ENCODE measurements at regions not wholly inside any gene's neighbourhood (a gene's known extent, or its start where the extent isn't known, plus 50 kb on each side); places are given as distances from the start of the nearest gene placed in this dataset.
"Not testable (repeated sequence)": the region's sequence is repeated elsewhere in the genome, so short reads cannot be mapped to it uniquely, and the experiment has no call there.

- intact Hi-C loops (cut with DNase I; ENCODE audit: low total_unique reads), result no loop called here
- WGBS, 2 donors, result 15 to 19% methylated on average over 1 of the region's 1 CpG
Measured at GRCh38 chr1:103283371-103283770, 175.0 kb upstream of the COL11A1 start.

GRCh38 chr1:103275725-103276124 is 167.4 kb upstream of the COL11A1 start:
- DNase-seq (ENCODE audit: low spot score in 2 of 2), result no peak
- no peak overlapping the region for H3K4me3 ChIP-seq (ENCODE audit: low read depth, poor library complexity, severe bottlenecking)
- TF ChIP-seq POLR2A (IDR thresholded peaks at IDR 0.05), result no peak
- TF ChIP-seq CTCF (IDR thresholded peaks at IDR 0.05), result no peak
- 70 to 72% methylated on average over 1 of the region's 1 CpG for WGBS, 2 donors
- intact Hi-C loops (cut with DNase I; ENCODE audit: low total_unique reads), result no loop called here

More at GRCh38 chr1:103283371-103283770, 175.0 kb upstream of the COL11A1 start:
- no peak overlapping the region for H3K4me3 ChIP-seq (ENCODE audit: low read depth, poor library complexity, severe bottlenecking)
- TF ChIP-seq CTCF (IDR thresholded peaks at IDR 0.05) (no peak), POLR2A (IDR thresholded peaks at IDR 0.05) (no peak)
- no peak for DNase-seq (ENCODE audit: low spot score in 2 of 2)

GRCh38 chr1:103274886-103275285 is 166.6 kb upstream of the COL11A1 start:
- DNase-seq (ENCODE audit: low spot score in 2 of 2), result no peak
- intact Hi-C loops (cut with DNase I; ENCODE audit: low total_unique reads), result no loop called here
- no peak for TF ChIP-seq POLR2A (IDR thresholded peaks at IDR 0.05)
- TF ChIP-seq CTCF (IDR thresholded peaks at IDR 0.05), result no peak
- no peak overlapping the region for H3K4me3 ChIP-seq (ENCODE audit: low read depth, poor library complexity, severe bottlenecking)

- intact Hi-C loops (cut with DNase I; ENCODE audit: low total_unique reads), result no loop called here
- no peak for TF ChIP-seq POLR2A (IDR thresholded peaks at IDR 0.05)
- no peak for TF ChIP-seq CTCF (IDR thresholded peaks at IDR 0.05)
- no peak for DNase-seq (ENCODE audit: low spot score in 2 of 2)
- WGBS, 2 donors, result 78 to 80% methylated on average over 3 of the region's 3 CpGs
- H3K4me3 ChIP-seq (ENCODE audit: low read depth, poor library complexity, severe bottlenecking), result no peak overlapping the region
Measured at GRCh38 chr1:103273106-103273505, 164.8 kb upstream of the COL11A1 start.

- intact Hi-C loops (cut with DNase I; ENCODE audit: low total_unique reads); H3K4me3 ChIP-seq (ENCODE audit: low read depth, poor library complexity, severe bottlenecking); DNase-seq (ENCODE audit: low spot score in 2 of 2): not testable (repeated sequence)
- 80 to 100% methylated on average over 1 of the region's 1 CpG for WGBS, 2 donors
Measured at GRCh38 chr1:103271471-103271870, 163.1 kb upstream of the COL11A1 start.

- DNase-seq (ENCODE audit: low spot score in 2 of 2), result no peak
- intact Hi-C loops (cut with DNase I; ENCODE audit: low total_unique reads), result no loop called here
- H3K4me3 ChIP-seq (ENCODE audit: low read depth, poor library complexity, severe bottlenecking), result no peak overlapping the region
- TF ChIP-seq CTCF (IDR thresholded peaks at IDR 0.05), result no peak
- TF ChIP-seq POLR2A (IDR thresholded peaks at IDR 0.05), result no peak
- WGBS, 2 donors, result 83 to 100% methylated on average over 1 of the region's 1 CpG
Measured at GRCh38 chr1:103267893-103268292, 159.6 kb upstream of the COL11A1 start.
